ENCODE measurements at regions not wholly inside any gene's neighbourhood (a gene's known extent, or its start where the extent isn't known, plus 50 kb on each side); places are given as distances from the start of the nearest gene placed in this dataset.

DNA sequence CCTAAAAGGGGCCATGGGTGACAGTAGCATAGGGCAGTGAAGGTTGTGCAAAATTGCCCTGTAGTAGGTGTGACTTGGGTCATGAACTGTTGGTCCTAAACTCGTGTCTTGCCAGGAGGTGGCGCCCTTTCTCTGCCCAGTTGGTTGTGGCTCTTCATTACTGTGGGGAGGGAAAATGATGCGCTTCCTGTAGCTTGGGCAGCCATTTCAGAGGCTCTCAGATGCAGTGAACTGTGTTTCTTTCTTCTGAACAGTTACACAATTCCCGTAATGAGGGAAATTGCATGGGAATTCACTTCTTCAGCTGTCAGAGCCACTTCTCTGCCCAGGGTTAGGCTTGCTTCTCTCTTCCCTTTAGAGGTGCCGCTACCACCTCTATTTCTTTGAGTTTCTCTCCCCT lies 148.1 kb upstream of the NRXN3 start:
- TF ChIP-seq YY1 (IDR thresholded peaks at IDR 0.05; ENCODE audit: low read depth) (peak; percentile 70), CEBPB (IDR thresholded peaks at IDR 0.05) (no peak), RAD21 (IDR thresholded peaks at IDR 0.05; ENCODE audit: low read depth) (peak; percentile 88)

DNA sequence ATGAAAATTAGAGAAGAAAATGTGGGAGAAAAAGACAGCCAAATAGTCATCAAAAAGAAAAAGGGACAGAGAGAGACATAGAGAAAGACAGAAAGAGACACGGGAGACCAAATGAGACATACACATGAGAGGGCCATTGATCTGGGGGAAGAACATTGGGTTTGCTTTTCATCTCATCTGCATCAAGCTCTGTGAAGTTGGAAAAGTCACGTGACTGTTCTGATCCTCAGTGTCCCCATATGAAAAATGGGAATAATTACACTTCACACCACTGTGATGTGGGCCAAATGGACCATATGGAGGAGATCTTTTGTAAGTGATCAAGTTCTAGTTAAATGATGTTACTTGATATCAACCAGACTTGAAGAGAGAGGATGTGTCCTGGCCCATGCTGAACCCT lies 147.1 kb upstream of the NRXN3 start:
- TF ChIP-seq EP300 (IDR thresholded peaks at IDR 0.05; ENCODE audit: borderline replicate concordance) (no peak), RAD21 (IDR thresholded peaks at IDR 0.05; ENCODE audit: low read depth) (no peak), NFIC (IDR thresholded peaks at IDR 0.05) (no peak), TCF12 (IDR thresholded peaks at IDR 0.05; ENCODE audit: low read depth) (no peak), YY1 (IDR thresholded peaks at IDR 0.05; ENCODE audit: low read depth) (no peak), FOXM1 (IDR thresholded peaks at IDR 0.05; ENCODE audit: borderline replicate concordance, low read depth) (no peak), TEAD4 (IDR thresholded peaks at IDR 0.05) (no peak), CREB1 (IDR thresholded peaks at IDR 0.05; ENCODE audit: low read depth) (no peak), ZBTB7A (IDR thresholded peaks at IDR 0.05; ENCODE audit: low read depth) (no peak), CEBPB (IDR thresholded peaks at IDR 0.05) (no peak)
- TF ChIP-seq, protein P1, sequence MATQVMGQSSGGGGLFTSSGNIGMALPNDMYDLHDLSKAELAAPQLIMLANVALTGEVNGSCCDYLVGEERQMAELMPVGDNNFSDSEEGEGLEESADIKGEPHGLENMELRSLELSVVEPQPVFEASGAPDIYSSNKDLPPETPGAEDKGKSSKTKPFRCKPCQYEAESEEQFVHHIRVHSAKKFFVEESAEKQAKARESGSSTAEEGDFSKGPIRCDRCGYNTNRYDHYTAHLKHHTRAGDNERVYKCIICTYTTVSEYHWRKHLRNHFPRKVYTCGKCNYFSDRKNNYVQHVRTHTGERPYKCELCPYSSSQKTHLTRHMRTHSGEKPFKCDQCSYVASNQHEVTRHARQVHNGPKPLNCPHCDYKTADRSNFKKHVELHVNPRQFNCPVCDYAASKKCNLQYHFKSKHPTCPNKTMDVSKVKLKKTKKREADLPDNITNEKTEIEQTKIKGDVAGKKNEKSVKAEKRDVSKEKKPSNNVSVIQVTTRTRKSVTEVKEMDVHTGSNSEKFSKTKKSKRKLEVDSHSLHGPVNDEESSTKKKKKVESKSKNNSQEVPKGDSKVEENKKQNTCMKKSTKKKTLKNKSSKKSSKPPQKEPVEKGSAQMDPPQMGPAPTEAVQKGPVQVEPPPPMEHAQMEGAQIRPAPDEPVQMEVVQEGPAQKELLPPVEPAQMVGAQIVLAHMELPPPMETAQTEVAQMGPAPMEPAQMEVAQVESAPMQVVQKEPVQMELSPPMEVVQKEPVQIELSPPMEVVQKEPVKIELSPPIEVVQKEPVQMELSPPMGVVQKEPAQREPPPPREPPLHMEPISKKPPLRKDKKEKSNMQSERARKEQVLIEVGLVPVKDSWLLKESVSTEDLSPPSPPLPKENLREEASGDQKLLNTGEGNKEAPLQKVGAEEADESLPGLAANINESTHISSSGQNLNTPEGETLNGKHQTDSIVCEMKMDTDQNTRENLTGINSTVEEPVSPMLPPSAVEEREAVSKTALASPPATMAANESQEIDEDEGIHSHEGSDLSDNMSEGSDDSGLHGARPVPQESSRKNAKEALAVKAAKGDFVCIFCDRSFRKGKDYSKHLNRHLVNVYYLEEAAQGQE (IDR thresholded peaks at IDR 0.05; ENCODE audit: low read depth) = no peak
- TF ChIP-seq, protein P2, sequence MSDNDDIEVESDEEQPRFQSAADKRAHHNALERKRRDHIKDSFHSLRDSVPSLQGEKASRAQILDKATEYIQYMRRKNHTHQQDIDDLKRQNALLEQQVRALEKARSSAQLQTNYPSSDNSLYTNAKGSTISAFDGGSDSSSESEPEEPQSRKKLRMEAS (IDR thresholded peaks at IDR 0.05) = no peak
- TF ChIP-seq, protein P3, sequence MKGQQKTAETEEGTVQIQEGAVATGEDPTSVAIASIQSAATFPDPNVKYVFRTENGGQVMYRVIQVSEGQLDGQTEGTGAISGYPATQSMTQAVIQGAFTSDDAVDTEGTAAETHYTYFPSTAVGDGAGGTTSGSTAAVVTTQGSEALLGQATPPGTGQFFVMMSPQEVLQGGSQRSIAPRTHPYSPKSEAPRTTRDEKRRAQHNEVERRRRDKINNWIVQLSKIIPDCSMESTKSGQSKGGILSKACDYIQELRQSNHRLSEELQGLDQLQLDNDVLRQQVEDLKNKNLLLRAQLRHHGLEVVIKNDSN (IDR thresholded peaks at IDR 0.05) = no peak

DNA sequence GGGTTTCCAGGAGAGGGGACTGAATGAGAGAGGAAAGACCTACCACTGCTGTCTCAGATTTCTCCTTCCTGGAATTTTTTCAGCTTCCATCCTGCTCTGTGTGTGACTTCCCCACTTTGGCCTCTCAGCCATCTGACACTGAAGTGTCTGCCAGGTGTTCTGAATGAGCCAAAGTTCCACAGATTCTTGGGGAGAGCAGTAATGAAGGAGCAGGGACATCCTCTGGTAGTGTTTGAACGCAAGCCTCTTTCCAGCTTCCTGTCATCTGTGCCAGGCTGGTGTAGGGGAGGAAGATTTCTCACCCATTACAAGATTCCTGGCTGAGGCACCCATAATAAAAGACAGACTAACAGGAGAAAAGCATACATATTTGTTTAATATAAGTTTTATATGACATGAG lies 141.7 kb upstream of the NRXN3 start:
- TF ChIP-seq, protein P1 (IDR thresholded peaks at IDR 0.05; ENCODE audit: low read depth) = no peak
- TF ChIP-seq ZBTB7A (IDR thresholded peaks at IDR 0.05; ENCODE audit: low read depth) = no peak
- no peak for TF ChIP-seq NFIC (IDR thresholded peaks at IDR 0.05)
- TF ChIP-seq EP300 (IDR thresholded peaks at IDR 0.05; ENCODE audit: borderline replicate concordance) = no peak
- TF ChIP-seq FOXM1 (IDR thresholded peaks at IDR 0.05; ENCODE audit: borderline replicate concordance, low read depth) = no peak
- no peak for TF ChIP-seq TEAD4 (IDR thresholded peaks at IDR 0.05)
- TF ChIP-seq, protein P3 (IDR thresholded peaks at IDR 0.05) = no peak
- TF ChIP-seq EGR1 (IDR thresholded peaks at IDR 0.05) = no peak
- no peak for TF ChIP-seq CREB1 (IDR thresholded peaks at IDR 0.05; ENCODE audit: low read depth)
- no peak for TF ChIP-seq TCF12 (IDR thresholded peaks at IDR 0.05; ENCODE audit: low read depth)
- no peak for TF ChIP-seq YY1 (IDR thresholded peaks at IDR 0.05; ENCODE audit: low read depth)
- no peak for TF ChIP-seq TAF1 (IDR thresholded peaks at IDR 0.05; ENCODE audit: low read depth)
- TF ChIP-seq RAD21 (IDR thresholded peaks at IDR 0.05; ENCODE audit: low read depth) = no peak
- TF ChIP-seq CEBPB (IDR thresholded peaks at IDR 0.05) = no peak
- TF ChIP-seq, protein P2 (IDR thresholded peaks at IDR 0.05) = no peak

DNA sequence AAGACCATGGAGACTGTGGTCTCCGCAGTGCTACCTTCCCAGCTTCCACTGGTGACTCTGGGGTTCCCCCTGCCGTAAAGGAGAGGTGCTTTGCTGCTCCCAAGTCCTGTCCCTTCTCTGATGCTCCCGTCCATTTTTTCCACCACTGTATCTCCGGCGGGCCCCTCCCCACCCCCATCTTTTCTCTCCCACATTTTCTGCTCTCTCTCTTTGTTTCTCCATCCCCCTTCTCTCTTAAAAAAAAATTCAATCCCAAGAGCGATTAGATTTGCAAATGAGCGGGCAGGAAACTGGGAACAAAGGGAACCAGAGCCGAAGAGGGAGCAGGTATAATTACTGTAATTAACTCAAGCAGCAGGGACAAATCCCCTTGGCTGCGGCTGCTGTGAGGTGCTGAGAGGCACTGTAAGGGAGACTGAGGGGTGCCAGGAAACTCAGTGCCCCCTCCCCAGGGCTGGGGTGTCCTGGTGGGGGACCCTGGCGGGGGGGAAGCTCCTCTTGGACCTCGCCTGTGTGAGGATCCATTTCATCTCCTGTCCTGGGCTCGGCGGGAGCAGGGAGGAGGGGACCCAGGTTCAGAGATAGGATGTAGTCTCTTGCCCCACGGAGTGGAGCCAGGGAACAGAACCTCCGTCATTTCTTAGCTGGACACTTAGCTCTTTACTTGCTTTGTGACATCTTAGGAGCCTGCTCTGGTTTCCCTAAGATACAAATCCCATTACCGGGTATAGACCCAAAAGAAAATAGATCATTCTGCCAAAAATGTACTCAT lies 140.4 kb upstream of the NRXN3 start:
- TF ChIP-seq CREB1 (IDR thresholded peaks at IDR 0.05; ENCODE audit: low read depth) (no peak), EP300 (IDR thresholded peaks at IDR 0.05; ENCODE audit: borderline replicate concordance) (no peak), YY1 (IDR thresholded peaks at IDR 0.05; ENCODE audit: low read depth) (no peak), TAF1 (IDR thresholded peaks at IDR 0.05; ENCODE audit: low read depth) (no peak)

DNA sequence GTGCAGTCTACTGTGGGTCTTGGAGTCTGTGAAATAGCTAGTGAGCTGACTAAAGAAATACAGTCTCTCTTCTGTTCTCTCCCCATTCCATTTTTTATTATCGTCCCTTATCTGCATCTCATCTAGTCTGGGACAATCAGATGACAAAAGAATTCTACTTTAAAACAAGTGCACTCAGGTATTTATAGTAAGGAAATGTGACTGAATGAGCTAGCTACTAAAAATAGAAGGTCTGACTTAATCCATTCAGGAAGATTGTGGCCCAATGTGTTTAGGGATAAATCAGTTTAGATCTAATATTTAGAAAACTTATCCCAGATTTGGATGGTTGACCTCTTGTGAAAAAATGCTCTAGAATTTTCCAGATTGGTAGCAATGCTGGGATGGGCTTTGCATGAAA lies 126.8 kb upstream of the NRXN3 start:
- TF ChIP-seq FOXM1 (IDR thresholded peaks at IDR 0.05; ENCODE audit: borderline replicate concordance, low read depth) (no peak), TEAD4 (IDR thresholded peaks at IDR 0.05) (no peak), ZBTB7A (IDR thresholded peaks at IDR 0.05; ENCODE audit: low read depth) (no peak), EP300 (IDR thresholded peaks at IDR 0.05; ENCODE audit: borderline replicate concordance) (no peak), TCF12 (IDR thresholded peaks at IDR 0.05; ENCODE audit: low read depth) (no peak), NFIC (IDR thresholded peaks at IDR 0.05) (no peak), RAD21 (IDR thresholded peaks at IDR 0.05; ENCODE audit: low read depth) (no peak), CEBPB (IDR thresholded peaks at IDR 0.05) (no peak), YY1 (IDR thresholded peaks at IDR 0.05; ENCODE audit: low read depth) (no peak), TAF1 (IDR thresholded peaks at IDR 0.05; ENCODE audit: low read depth) (no peak), CREB1 (IDR thresholded peaks at IDR 0.05; ENCODE audit: low read depth) (no peak), EGR1 (IDR thresholded peaks at IDR 0.05) (no peak)
- TF ChIP-seq, protein P1 (IDR thresholded peaks at IDR 0.05; ENCODE audit: low read depth) = no peak
- TF ChIP-seq, protein P3 (IDR thresholded peaks at IDR 0.05) = no peak
- TF ChIP-seq, protein P2 (IDR thresholded peaks at IDR 0.05) = no peak

Data from Ishikawa (cell line).